Activated CD4-positive, alpha-beta memory T cell treated with anti-CD3 and anti-CD28 coated beads, Interleukin-2, amount 10 ng/mL, durations not matched to agents 7 days and 5 days (primary cell): ENCODE measurements at regions not wholly inside any gene's neighbourhood (a gene's known extent, or its start where the extent isn't known, plus 50 kb on each side); places are given as distances from the start of the nearest gene placed in this dataset.

Source experiments
- CTCF ChIA-PET: fragments of 350-600 bp; sonication (Branson Sonifier 250); formaldehyde crosslinking; loops from one replicate; lab custom pipeline; 2021; ENCODE audit warnings: antibody characterized with exemption, inconsistent platforms; lab: Charles Lee
- POLR2A ChIA-PET: fragments of 350-600 bp; sonication (Branson Sonifier 250); formaldehyde crosslinking; loops from one replicate; lab custom pipeline; 2021; ENCODE audit warnings: antibody characterized with exemption; lab: Charles Lee
- DNase-seq: peaks from one replicate; pipeline ENCODE4 v3.0.0-alpha.2; 2020
- H3K27ac Mint-ChIP-seq: one replicate; pipeline ENCODE4 v1.8.0; 2021; ENCODE audit warnings: mild to moderate bottlenecking, mixed read lengths
- H3K27me3 Mint-ChIP-seq: one replicate; pipeline ENCODE4 v1.8.0; 2021; ENCODE audit warnings: mixed read lengths
- H3K36me3 Mint-ChIP-seq: one replicate; pipeline ENCODE4 v1.8.0; 2021; ENCODE audit warnings: low read depth, mixed read lengths
- H3K4me1 Mint-ChIP-seq: one replicate; pipeline ENCODE4 v1.8.0; 2021; ENCODE audit warnings: mixed read lengths
- H3K4me3 Mint-ChIP-seq: one replicate; pipeline ENCODE4 v1.8.0; 2021; ENCODE audit warnings: mild to moderate bottlenecking, mixed read lengths
- H3K9me3 Mint-ChIP-seq: one replicate; pipeline ENCODE4 v1.8.0; 2021; ENCODE audit warnings: mixed read lengths

- ChIA-PET POLR2A (no interaction called here), CTCF (no interaction called here)
- Mint-ChIP-seq H3K9me3 (no peaks in the 10 kb centered on the region), H3K36me3 (no peaks in the 10 kb centered on the region), H3K27me3 (peaks cover 2% of the 10 kb centered on the region), H3K4me1 (no peaks in the 10 kb centered on the region), H3K4me3 (no peak overlapping the region), H3K27ac (no peak overlapping the region)
- DNase-seq, result no peak
Observed at GRCh38 chr1:87905651-87906050, 577.0 kb downstream of the LMO4 start.

- Mint-ChIP-seq H3K4me1 (no peaks in the 10 kb centered on the region), H3K36me3 (no peaks in the 10 kb centered on the region), H3K4me3 (no peak overlapping the region), H3K9me3 (no peaks in the 10 kb centered on the region), H3K27ac (no peak overlapping the region), H3K27me3 (peaks cover 2% of the 10 kb centered on the region)
- POLR2A ChIA-PET, result no interaction called here
- CTCF ChIA-PET, result no interaction called here
- no peak for DNase-seq
Observed at GRCh38 chr1:87906078-87906477, 577.4 kb downstream of the LMO4 start.

- ChIA-PET CTCF (interaction anchor here (1.1 kb wide), 1 partner anchor 92 kb away, joined by 3 read pairs; no protein-coding TSS in a partner anchor), POLR2A (no interaction called here)
- no peak for DNase-seq
- no peaks in the 10 kb centered on the region for H3K27me3 Mint-ChIP-seq
- no peak overlapping the region for H3K27ac Mint-ChIP-seq
- no peak overlapping the region for H3K4me3 Mint-ChIP-seq
- H3K36me3 Mint-ChIP-seq, result no peaks in the 10 kb centered on the region
- H3K9me3 Mint-ChIP-seq, result peaks cover 2% of the 10 kb centered on the region
- H3K4me1 Mint-ChIP-seq, result no peaks in the 10 kb centered on the region
Observed at GRCh38 chr1:87913361-87913760, 584.7 kb downstream of the LMO4 start.

- Mint-ChIP-seq H3K36me3 (no peaks in the 10 kb centered on the region), H3K27ac (no peak overlapping the region), H3K4me1 (no peaks in the 10 kb centered on the region), H3K27me3 (no peaks in the 10 kb centered on the region), H3K4me3 (no peak overlapping the region), H3K9me3 (peaks cover 2% of the 10 kb centered on the region)
- ChIA-PET CTCF (no interaction called here), POLR2A (no interaction called here)
- DNase-seq, result no peak
Observed at GRCh38 chr1:87914396-87914795, 585.7 kb downstream of the LMO4 start.

- no peaks in the 10 kb centered on the region for H3K27me3 Mint-ChIP-seq
Observed at GRCh38 chr1:87915771-87916170, 587.1 kb downstream of the LMO4 start.

GRCh38 chr1:87916965-87917364, 588.3 kb downstream of the LMO4 start:
- DNase-seq, result no peak
- Mint-ChIP-seq H3K27me3 (no peaks in the 10 kb centered on the region), H3K27ac (no peak overlapping the region), H3K4me1 (no peaks in the 10 kb centered on the region), H3K9me3 (peaks cover 2% of the 10 kb centered on the region), H3K36me3 (no peaks in the 10 kb centered on the region), H3K4me3 (no peak overlapping the region)
- ChIA-PET CTCF (no interaction called here), POLR2A (no interaction called here)

More at GRCh38 chr1:87915771-87916170, 587.1 kb downstream of the LMO4 start:
- Mint-ChIP-seq H3K27ac (no peak overlapping the region), H3K9me3 (peaks cover 2% of the 10 kb centered on the region), H3K4me1 (no peaks in the 10 kb centered on the region), H3K36me3 (no peaks in the 10 kb centered on the region), H3K4me3 (no peak overlapping the region)
- DNase-seq, result no peak
- ChIA-PET CTCF (no interaction called here), POLR2A (no interaction called here)

GRCh38 chr1:87918398-87918797, 589.7 kb downstream of the LMO4 start:
- Mint-ChIP-seq H3K27me3 (no peaks in the 10 kb centered on the region), H3K27ac (no peak overlapping the region), H3K4me1 (no peaks in the 10 kb centered on the region), H3K9me3 (no peaks in the 10 kb centered on the region), H3K36me3 (no peaks in the 10 kb centered on the region), H3K4me3 (no peak overlapping the region)
- POLR2A ChIA-PET, result no interaction called here
- no peak for DNase-seq
- CTCF ChIA-PET, result interaction anchor here (0.8 kb wide), 1 partner anchor 696 kb away, joined by 3 read pairs; no protein-coding TSS in a partner anchor

- CTCF ChIA-PET, result no interaction called here
Observed at GRCh38 chr1:87922885-87923284, 594.2 kb downstream of the LMO4 start.

GRCh38 chr1:87926131-87926830, 597.6 kb downstream of the LMO4 start:
- CTCF ChIA-PET, result no interaction called here
- no peaks in the 10 kb centered on the region for H3K27me3 Mint-ChIP-seq
- no peak overlapping the region for H3K4me3 Mint-ChIP-seq

More at GRCh38 chr1:87922885-87923284, 594.2 kb downstream of the LMO4 start:
- H3K27ac Mint-ChIP-seq, result no peak overlapping the region
- POLR2A ChIA-PET, result no interaction called here
- H3K4me1 Mint-ChIP-seq, result no peaks in the 10 kb centered on the region
- no peaks in the 10 kb centered on the region for H3K27me3 Mint-ChIP-seq
- no peak for DNase-seq
- no peak overlapping the region for H3K4me3 Mint-ChIP-seq
- no peaks in the 10 kb centered on the region for H3K36me3 Mint-ChIP-seq
- H3K9me3 Mint-ChIP-seq, result no peaks in the 10 kb centered on the region

GRCh38 chr1:87926921-87927320, 598.2 kb downstream of the LMO4 start:
- CTCF ChIA-PET, result no interaction called here
- POLR2A ChIA-PET, result no interaction called here

More at GRCh38 chr1:87926131-87926830, 597.6 kb downstream of the LMO4 start:
- DNase-seq, result no peak
- H3K27ac Mint-ChIP-seq, result no peak overlapping the region
- no peaks in the 10 kb centered on the region for H3K4me1 Mint-ChIP-seq
- H3K9me3 Mint-ChIP-seq, result peaks cover 3% of the 10 kb centered on the region
- H3K36me3 Mint-ChIP-seq, result no peaks in the 10 kb centered on the region
- POLR2A ChIA-PET, result no interaction called here

GRCh38 chr1:87927391-87928280, 599.0 kb downstream of the LMO4 start:
- POLR2A ChIA-PET, result no interaction called here

More at GRCh38 chr1:87926921-87927320, 598.2 kb downstream of the LMO4 start:
- Mint-ChIP-seq H3K4me1 (no peaks in the 10 kb centered on the region), H3K27me3 (no peaks in the 10 kb centered on the region), H3K4me3 (no peak overlapping the region), H3K36me3 (no peaks in the 10 kb centered on the region), H3K9me3 (peaks cover 3% of the 10 kb centered on the region), H3K27ac (no peak overlapping the region)
- no peak for DNase-seq

GRCh38 chr1:87928623-87929022, 599.9 kb downstream of the LMO4 start:
- DNase-seq, result no peak
- ChIA-PET POLR2A (no interaction called here), CTCF (no interaction called here)
- Mint-ChIP-seq H3K4me3 (no peak overlapping the region), H3K9me3 (peaks cover 3% of the 10 kb centered on the region), H3K27me3 (no peaks in the 10 kb centered on the region), H3K27ac (no peak overlapping the region), H3K4me1 (no peaks in the 10 kb centered on the region), H3K36me3 (no peaks in the 10 kb centered on the region)

More at GRCh38 chr1:87927391-87928280, 599.0 kb downstream of the LMO4 start:
- no peaks in the 10 kb centered on the region for H3K27me3 Mint-ChIP-seq
- no peak overlapping the region for H3K4me3 Mint-ChIP-seq
- H3K27ac Mint-ChIP-seq, result no peak overlapping the region
- DNase-seq, result no peak
- no peaks in the 10 kb centered on the region for H3K36me3 Mint-ChIP-seq
- CTCF ChIA-PET, result no interaction called here
- peaks cover 3% of the 10 kb centered on the region for H3K9me3 Mint-ChIP-seq
- no peaks in the 10 kb centered on the region for H3K4me1 Mint-ChIP-seq

GRCh38 chr1:87929906-87930305, 601.2 kb downstream of the LMO4 start:
- Mint-ChIP-seq H3K27me3 (no peaks in the 10 kb centered on the region), H3K4me1 (no peaks in the 10 kb centered on the region)

More at GRCh38 chr1:87929906-87930305, 601.2 kb downstream of the LMO4 start:
- Mint-ChIP-seq H3K36me3 (no peaks in the 10 kb centered on the region), H3K27ac (no peak overlapping the region), H3K9me3 (peaks cover 3% of the 10 kb centered on the region), H3K4me3 (no peak overlapping the region)
- ChIA-PET CTCF (interaction anchor here (1.4 kb wide), 1 partner anchor 24 kb away, joined by 5 read pairs; no protein-coding TSS in a partner anchor), POLR2A (no interaction called here)
- no peak for DNase-seq
